KMS-11 (cell line): ENCODE measurements at regions not wholly inside any gene's neighbourhood (a gene's known extent, or its start where the extent isn't known, plus 50 kb on each side); places are given as distances from the start of the nearest gene placed in this dataset.

ENCODE experiments used
- H2AFZ ChIP-seq: fragments of 200-600 bp; sonication (generic); 2 replicates; pipeline ENCODE4 v1.6.1; 2016; ENCODE audit warnings: antibody characterized with exemption, mixed run types, low read depth
- H3K27ac ChIP-seq: fragments of 200-600 bp; sonication (generic); 2 replicates; pipeline ENCODE4 v1.6.1; 2016; ENCODE audit warnings: mild to moderate bottlenecking, mixed run types
- H3K27me3 ChIP-seq: fragments of 200-600 bp; sonication (generic); 2 replicates; pipeline ENCODE4 v1.6.1; 2017; ENCODE audit warnings: mild to moderate bottlenecking, low read depth, mixed run types, moderate library complexity; ENCODE audit not compliant: insufficient read depth
- H3K36me3 ChIP-seq: fragments of 200-600 bp; sonication (generic); 2 replicates; pipeline ENCODE4 v1.6.1; 2017; ENCODE audit warnings: mild to moderate bottlenecking, mixed run types; ENCODE audit not compliant: insufficient read depth
- H3K4me1 ChIP-seq: fragments of 200-600 bp; sonication (generic); 2 replicates; pipeline ENCODE4 v1.6.1; 2016; ENCODE audit warnings: mild to moderate bottlenecking, low read depth, mixed run types; ENCODE audit not compliant: poor library complexity, severe bottlenecking
- H3K4me2 ChIP-seq: fragments of 200-600 bp; sonication (generic); 2 replicates; pipeline ENCODE4 v1.7.0; 2016; ENCODE audit warnings: mild to moderate bottlenecking, mixed run types
- H3K4me3 ChIP-seq: fragments of 200-600 bp; sonication (generic); IDR thresholded peaks from 2 replicates; pipeline ENCODE4 v1.6.1; 2017; ENCODE audit warnings: low read depth, low read length, mixed read lengths; ENCODE audit not compliant: insufficient read depth
- H3K79me2 ChIP-seq: fragments of 200-600 bp; sonication (generic); 2 replicates; pipeline ENCODE4 v1.6.1; 2016; ENCODE audit warnings: low read depth, mixed run types; ENCODE audit not compliant: insufficient read depth
- H3K9ac ChIP-seq: fragments of 200-600 bp; sonication (generic); 2 replicates; pipeline ENCODE4 v1.6.1; 2016; ENCODE audit warnings: mild to moderate bottlenecking, mixed run types
- H4K20me1 ChIP-seq: fragments of 200-600 bp; sonication (generic); 2 replicates; pipeline ENCODE4 v1.6.1; 2016; ENCODE audit warnings: mild to moderate bottlenecking, mixed run types; ENCODE audit not compliant: insufficient read depth
- CTCF ChIP-seq: fragments of 200-600 bp; sonication (generic); conservative IDR thresholded peaks from 2 replicates; pipeline ENCODE4 v1.6.1; 2017; ENCODE audit warnings: low read depth, mild to moderate bottlenecking, antibody characterized with exemption, low read length, moderate library complexity, mixed read lengths

- TF ChIP-seq CTCF = no peak
- Histone ChIP-seq H3K4me2 (no peak overlapping the region), H2AFZ (no peak overlapping the region), H3K9ac (no peak overlapping the region), H3K4me3 (no peak overlapping the region), H3K27me3 (no peaks in the 10 kb centered on the region), H3K79me2 (no peaks in the 10 kb centered on the region), H4K20me1 (no peaks in the 10 kb centered on the region), H3K4me1 (no peaks in the 10 kb centered on the region), H3K36me3 (no peaks in the 10 kb centered on the region), H3K27ac (no peak overlapping the region)
Measured at GRCh38 chr1:187894349-187894748, 1065.6 kb downstream of the PLA2G4A start.

GRCh38 chr1:187903223-187903622, 1074.5 kb downstream of the PLA2G4A start:
- Histone ChIP-seq H3K9ac (no peak overlapping the region), H3K79me2 (no peaks in the 10 kb centered on the region), H4K20me1 (no peaks in the 10 kb centered on the region), H2AFZ (no peak overlapping the region), H3K27ac (no peak overlapping the region), H3K4me1 (no peaks in the 10 kb centered on the region), H3K4me3 (no peak overlapping the region), H3K4me2 (no peak overlapping the region), H3K27me3 (no peaks in the 10 kb centered on the region), H3K36me3 (no peaks in the 10 kb centered on the region)
- TF ChIP-seq CTCF = no peak

- no peak overlapping the region for H2AFZ ChIP-seq
- no peaks in the 10 kb centered on the region for H3K36me3 ChIP-seq
- no peaks in the 10 kb centered on the region for H4K20me1 ChIP-seq
- no peaks in the 10 kb centered on the region for H3K4me1 ChIP-seq
- no peak overlapping the region for H3K4me2 ChIP-seq
- no peaks in the 10 kb centered on the region for H3K79me2 ChIP-seq
- no peak overlapping the region for H3K9ac ChIP-seq
- no peak for TF ChIP-seq CTCF
- no peak overlapping the region for H3K4me3 ChIP-seq
- no peaks in the 10 kb centered on the region for H3K27me3 ChIP-seq
- no peak overlapping the region for H3K27ac ChIP-seq
Measured at GRCh38 chr1:187909382-187909781, 1080.6 kb downstream of the PLA2G4A start.

GRCh38 chr1:187911820-187912219, 1083.1 kb downstream of the PLA2G4A start:
- H4K20me1 ChIP-seq = no peaks in the 10 kb centered on the region
- no peak overlapping the region for H3K9ac ChIP-seq
- H3K27me3 ChIP-seq = no peaks in the 10 kb centered on the region
- H3K79me2 ChIP-seq = no peaks in the 10 kb centered on the region
- H3K4me1 ChIP-seq = no peaks in the 10 kb centered on the region
- H3K4me3 ChIP-seq = no peak overlapping the region
- TF ChIP-seq CTCF = no peak
- H2AFZ ChIP-seq = no peak overlapping the region
- H3K27ac ChIP-seq = no peak overlapping the region
- no peaks in the 10 kb centered on the region for H3K36me3 ChIP-seq
- no peak overlapping the region for H3K4me2 ChIP-seq

GRCh38 chr1:187920976-187921375, 1092.2 kb downstream of the PLA2G4A start:
- Histone ChIP-seq H3K27me3 (no peaks in the 10 kb centered on the region), H3K27ac (no peak overlapping the region), H3K36me3 (no peaks in the 10 kb centered on the region), H4K20me1 (no peaks in the 10 kb centered on the region), H3K9ac (no peak overlapping the region), H3K4me3 (no peak overlapping the region), H2AFZ (no peak overlapping the region), H3K4me2 (no peak overlapping the region), H3K4me1 (no peaks in the 10 kb centered on the region), H3K79me2 (no peaks in the 10 kb centered on the region)
- TF ChIP-seq CTCF = no peak
